ENCODE measurements at regions not wholly inside any gene's neighbourhood (a gene's known extent, or its start where the extent isn't known, plus 50 kb on each side); places are given as distances from the start of the nearest gene placed in this dataset.
"Not testable (repeated sequence)": the region's sequence is repeated elsewhere in the genome, so short reads cannot be mapped to it uniquely, and the experiment has no call there.

- no peak for DNase-seq
Observed at GRCh38 chr10:65213170-65213569, 1692.0 kb downstream of the REEP3 start.

- no peak for DNase-seq
Observed at GRCh38 chr10:65219444-65219843, 1698.2 kb downstream of the REEP3 start.

GRCh38 chr10:65231148-65231547, 1694.7 kb upstream of the LRRTM3 start:
- no peak for DNase-seq

- DNase-seq = no peak
Observed at GRCh38 chr10:65234261-65234660, 1691.6 kb upstream of the LRRTM3 start.

DNA sequence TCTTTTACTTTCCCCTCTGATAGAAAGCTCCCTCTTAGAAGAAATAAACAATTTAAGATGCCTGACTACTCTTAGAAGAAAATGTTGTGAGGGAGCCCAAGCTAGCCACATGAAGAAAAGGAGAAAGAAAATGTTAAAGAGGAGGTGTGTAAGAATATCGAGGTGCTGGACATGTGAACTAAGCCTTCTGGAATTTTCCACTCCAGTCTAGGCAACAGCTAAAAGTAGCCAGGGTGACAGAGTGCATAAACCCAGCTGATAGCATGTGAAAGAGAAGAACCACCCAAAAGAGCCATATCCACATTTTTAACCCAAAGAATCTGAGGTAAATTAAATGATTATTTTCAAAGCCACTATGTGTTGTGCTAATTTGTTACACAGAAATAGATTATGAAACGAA, 1690.6 kb upstream of the LRRTM3 start:
- no peak for DNase-seq

DNA sequence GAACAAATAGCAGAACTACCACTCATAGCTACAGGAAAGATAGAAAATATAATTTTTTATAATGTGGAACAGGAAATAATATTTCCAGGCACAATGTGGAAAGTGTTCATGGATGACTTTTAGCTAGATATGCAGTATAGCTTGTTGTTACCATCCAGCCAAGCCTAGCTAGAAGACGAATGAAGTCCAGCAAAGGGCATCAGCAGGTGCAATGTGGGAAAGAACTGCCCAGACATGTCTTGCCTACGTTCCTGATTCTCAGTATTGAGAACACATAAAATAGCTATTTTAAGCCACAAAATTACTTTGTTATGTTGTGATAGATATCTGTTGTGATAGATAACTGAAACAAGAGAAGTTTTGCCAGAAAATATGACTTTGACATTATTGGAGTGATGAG, 1690.0 kb upstream of the LRRTM3 start:
- no peak for DNase-seq

DNA sequence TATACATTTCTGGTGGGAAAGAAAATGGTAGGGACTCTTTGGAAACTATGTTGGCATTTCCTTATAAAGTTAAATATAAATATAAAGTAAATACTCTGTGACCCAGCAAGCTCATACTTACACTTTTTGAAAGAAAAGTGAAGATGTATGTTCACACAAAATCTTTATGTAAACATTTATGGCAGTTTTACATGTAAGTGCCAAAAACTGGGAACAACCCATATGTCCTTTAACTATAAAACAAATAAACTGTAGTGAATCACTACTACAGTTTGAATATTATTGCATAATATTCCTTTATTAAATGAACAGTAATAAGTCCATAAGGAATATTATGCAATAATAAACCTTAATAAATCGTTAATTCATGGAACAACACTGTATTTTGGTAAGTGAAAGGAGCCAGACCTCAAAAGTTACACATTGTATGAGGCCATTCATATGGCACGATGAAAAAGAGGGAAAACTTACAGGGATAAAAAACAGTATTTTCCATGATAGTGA, 1660.3 kb upstream of the LRRTM3 start:
- DNase-seq = no peak

DNA sequence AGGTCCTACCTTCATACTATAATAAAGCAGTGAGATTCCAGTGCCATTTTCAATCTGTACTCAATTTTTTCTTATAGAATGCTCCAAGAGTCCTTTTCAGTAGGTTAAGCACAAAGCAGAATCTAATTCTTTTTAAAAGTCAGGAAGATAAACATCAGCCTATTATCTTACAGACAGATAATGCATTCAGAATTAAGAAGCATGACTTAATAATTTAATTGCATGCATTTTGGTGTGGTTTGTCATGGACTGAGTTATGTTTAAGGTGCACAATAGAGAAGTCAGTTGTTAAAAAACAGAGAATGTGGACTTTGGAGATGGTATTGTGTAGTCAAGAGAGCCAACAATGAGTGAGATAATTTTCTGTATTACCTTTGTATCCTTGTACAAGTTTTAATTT, 1656.3 kb upstream of the LRRTM3 start:
- not testable (repeated sequence) for DNase-seq

DNA sequence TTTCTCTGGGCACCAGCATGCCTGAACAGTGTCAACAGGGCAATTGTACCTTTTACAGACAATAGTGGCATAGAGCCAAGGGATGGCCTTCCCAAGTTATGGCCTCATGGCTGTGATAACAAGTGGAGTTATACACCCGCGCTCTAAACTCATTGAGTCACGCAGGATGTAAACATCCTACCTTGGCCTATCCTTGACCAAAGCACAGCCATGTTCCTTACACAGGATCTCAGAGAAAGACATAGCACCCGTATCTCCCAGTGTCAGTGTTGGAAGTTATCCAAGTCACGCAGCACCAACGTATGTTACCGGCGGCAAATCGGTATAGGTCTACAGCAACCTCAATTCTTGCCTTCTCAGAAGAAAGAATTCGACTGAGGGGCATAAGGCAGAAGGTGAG, 1654.9 kb upstream of the LRRTM3 start:
- no peak for DNase-seq

DNA sequence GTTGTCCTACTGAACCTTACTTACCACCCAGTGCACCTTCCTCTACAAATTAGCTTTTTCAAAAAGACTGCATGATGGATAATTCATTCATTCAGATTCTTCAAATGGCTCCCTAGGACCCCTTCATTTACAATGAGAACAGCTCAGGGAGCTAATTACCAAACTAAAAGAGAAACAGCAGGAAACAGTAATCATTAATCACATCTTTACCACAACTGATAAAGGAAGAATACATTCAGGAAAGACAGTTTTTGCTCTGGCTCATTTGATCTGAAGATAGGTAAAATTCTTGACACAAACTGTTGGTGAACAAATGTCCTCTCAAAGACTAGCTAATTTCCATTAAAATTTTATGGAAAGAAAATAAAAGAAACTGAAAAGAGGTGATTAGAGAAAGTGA, 1652.7 kb upstream of the LRRTM3 start:
- no peak for DNase-seq

- DNase-seq = no peak
Observed at GRCh38 chr10:65275296-65275695, 1650.5 kb upstream of the LRRTM3 start.

GRCh38 chr10:65284495-65285041, 1641.3 kb upstream of the LRRTM3 start:
- DNase-seq = no peak

- not testable (repeated sequence) for DNase-seq
Observed at GRCh38 chr10:65285726-65286125, 1640.1 kb upstream of the LRRTM3 start.

GRCh38 chr10:65291286-65291685, 1634.5 kb upstream of the LRRTM3 start:
- no peak for DNase-seq

GRCh38 chr10:65292551-65292950, 1633.3 kb upstream of the LRRTM3 start:
- no peak for DNase-seq

- DNase-seq = no peak
Observed at GRCh38 chr10:65294329-65294728, 1631.5 kb upstream of the LRRTM3 start.

DNA sequence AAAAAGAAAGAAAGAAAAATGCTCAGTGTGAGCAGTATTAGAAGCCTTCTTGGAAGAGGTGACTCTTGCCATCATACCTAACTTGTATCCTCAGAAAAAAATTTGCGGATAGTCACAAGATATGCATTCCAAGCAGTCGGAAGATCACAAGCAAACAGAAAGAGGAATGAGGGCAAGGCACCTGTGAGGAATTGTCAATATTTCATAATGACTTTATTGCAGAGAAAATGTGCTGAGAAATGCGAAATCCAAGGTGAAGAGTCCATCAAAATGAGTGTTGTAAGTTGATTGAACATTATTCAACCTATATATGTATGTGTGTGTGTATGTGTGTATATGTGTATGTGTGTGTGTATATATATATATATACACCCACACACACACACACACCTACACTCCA, 1624.7 kb upstream of the LRRTM3 start:
- DNase-seq = no peak

DNA sequence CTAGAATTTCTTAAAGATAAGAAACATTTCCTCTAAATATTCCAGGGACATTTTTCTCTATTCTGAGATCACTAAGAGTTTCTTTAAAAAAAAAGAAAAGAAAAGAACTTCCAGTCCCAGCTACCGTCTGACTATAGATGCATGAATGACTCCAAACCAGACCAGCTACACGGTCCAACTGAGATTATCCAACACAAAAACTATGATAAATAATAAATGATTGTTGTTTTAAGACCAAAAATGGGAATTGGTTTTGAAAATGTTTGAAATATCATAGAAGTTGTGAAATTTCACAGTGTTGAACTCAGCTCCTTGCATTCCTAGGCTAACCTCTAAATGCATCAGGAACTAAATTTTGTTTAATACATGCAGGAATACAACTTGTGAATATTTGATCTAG, 1619.6 kb upstream of the LRRTM3 start:
- DNase-seq = no peak

DNA sequence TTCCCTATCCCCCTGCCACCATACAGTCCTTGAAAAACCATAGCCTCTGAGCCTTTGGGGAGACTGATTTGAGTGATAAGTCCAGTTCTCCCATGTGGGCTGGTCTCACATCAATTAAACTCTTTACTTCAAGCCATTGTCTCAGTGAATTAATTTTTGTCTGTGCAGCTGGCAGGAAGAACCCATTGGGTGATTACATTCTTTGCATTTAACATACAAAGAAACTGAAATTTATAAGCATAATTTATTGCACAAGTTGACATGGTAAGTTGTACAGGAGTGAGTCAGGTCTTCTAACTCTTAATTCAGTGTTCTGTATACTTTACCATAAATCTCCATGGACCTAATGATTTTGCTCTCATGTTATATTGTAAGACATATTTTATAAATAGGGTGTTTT, 1613.0 kb upstream of the LRRTM3 start:
- no peak for DNase-seq

DNA sequence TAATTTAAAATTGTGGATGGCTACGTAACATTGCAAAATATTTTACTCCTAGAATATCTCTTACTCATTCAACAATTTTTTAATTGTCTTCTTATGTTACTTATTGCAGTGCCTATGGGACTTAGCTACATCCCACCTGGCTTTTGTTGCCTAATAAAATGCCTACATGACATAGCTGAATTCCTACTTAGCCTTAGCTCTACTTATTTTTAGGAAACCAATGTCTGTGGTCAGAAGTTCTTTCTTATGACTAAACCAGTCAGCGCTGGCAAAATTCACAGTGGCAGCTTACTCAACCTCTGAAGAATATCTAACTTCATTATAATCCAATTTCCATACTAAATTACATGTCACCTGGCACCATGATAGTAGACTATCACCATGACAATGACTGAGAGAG, 1612.4 kb upstream of the LRRTM3 start:
- no peak for DNase-seq

- DNase-seq = no peak
Observed at GRCh38 chr10:65314253-65314652, 1611.6 kb upstream of the LRRTM3 start.

GRCh38 chr10:65319493-65319892, 1606.3 kb upstream of the LRRTM3 start:
- no peak for DNase-seq

- no peak for DNase-seq
Observed at GRCh38 chr10:65320236-65321026, 1605.4 kb upstream of the LRRTM3 start.

GRCh38 chr10:65323802-65324201, 1602.0 kb upstream of the LRRTM3 start:
- DNase-seq = no peak

DNA sequence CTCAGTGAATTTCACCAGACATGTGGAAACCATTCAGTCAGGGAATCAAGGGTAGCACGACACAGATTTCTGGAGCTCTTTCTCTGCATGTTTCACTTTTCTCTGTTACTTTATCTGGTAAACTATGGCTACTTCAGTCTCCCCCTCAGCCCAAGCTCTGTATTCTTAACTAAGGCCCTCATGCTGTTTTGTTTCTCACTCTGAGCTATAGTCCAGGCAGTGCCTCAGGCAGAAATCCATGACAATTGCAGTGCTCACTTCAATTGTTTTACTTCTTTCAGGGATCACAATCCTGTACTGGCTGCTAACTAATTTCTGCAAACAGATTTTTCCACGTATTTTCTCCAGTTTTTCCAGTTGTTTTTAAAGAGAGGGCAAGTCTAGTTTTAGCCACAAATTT, 1599.9 kb upstream of the LRRTM3 start:
- no peak for DNase-seq

Data from CD4-positive, alpha-beta T cell treated with Interleukin-4 for 4 hours (primary cell).